ENCODE measurements at regions not wholly inside any gene's neighbourhood (a gene's known extent, or its start where the extent isn't known, plus 50 kb on each side); places are given as distances from the start of the nearest gene placed in this dataset.

DNA sequence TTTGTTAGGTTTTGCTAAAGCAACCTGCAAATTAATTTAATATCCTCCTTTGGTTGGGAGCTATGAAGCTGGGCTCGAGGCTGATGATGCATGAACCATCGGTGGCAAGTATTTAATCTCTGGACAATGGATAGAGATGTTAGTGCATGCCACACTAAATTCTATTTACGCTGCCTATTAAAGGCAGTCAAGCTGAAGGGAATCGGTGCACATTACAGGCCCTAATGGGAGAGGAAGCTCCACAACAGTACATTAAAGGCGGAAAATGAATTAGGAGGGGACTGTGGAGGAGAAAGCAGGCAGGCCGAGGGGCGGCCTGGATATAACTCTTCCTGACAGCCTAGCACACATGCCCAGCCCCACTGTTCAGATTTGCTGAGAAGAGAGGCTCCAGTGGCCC is 132.4 kb upstream of the MAFB start:
- H3K4me3 Mint-ChIP-seq = no peak overlapping the region
- H3K27ac Mint-ChIP-seq = no peak overlapping the region
- no peaks in the 10 kb centered on the region for H3K27me3 Mint-ChIP-seq
- no peaks in the 10 kb centered on the region for H3K9me3 Mint-ChIP-seq
- intact Hi-C loops (cut with micrococcal nuclease) = no loop called here
- no peaks in the 10 kb centered on the region for H3K36me3 Mint-ChIP-seq (ENCODE audit: low read depth)
- H3K4me1 Mint-ChIP-seq (ENCODE audit: low read depth) = peaks cover 6% of the 10 kb centered on the region

DNA sequence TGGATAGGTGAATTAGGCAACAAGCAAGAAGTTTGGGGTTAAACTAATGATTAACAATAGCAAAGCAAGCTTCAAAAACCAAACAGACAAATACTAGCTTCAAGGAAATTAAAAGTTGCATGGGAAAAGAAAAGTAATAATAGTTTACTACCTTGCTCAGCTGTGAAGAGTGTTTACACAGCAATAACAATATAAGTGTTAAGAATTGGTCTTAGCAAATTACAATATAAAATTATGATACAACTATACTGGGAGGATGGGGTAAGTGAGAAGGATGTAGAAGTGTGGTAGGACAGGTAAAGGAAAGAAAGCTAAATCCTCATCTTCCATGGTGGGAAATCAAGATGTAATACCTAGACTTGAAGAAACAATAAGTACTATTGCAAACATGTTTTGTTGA is 137.7 kb upstream of the MAFB start:
- no peak overlapping the region for H3K4me3 Mint-ChIP-seq
- no peaks in the 10 kb centered on the region for H3K27me3 Mint-ChIP-seq

DNA sequence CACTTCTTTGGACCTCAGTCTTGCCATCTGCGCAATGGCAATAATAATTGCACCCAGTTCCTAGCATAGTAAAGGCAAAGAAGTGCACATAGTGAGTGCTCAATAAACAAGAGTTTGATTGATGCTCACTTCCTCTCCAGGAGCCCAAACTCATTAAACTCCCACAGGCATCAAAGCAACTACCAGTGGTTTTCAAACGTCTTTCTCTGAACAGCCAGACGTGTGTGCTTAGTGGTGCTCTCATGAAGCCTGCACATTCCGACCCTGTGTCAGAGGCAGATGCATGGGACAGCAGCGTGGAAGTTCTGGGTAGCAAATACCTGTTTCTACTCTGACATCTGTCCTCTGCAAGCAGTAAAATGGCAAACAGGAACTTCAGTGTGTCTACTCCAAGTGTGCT is 146.3 kb upstream of the MAFB start:
- Mint-ChIP-seq H3K36me3 (ENCODE audit: low read depth) (no peaks in the 10 kb centered on the region), H3K4me3 (no peak overlapping the region), H3K9me3 (peaks cover 11% of the 10 kb centered on the region), H3K4me1 (ENCODE audit: low read depth) (no peaks in the 10 kb centered on the region), H3K27ac (no peak overlapping the region), H3K27me3 (peaks cover 4% of the 10 kb centered on the region)
- intact Hi-C loops (cut with micrococcal nuclease) = no loop called here

More for the DNA sequence above, 137.7 kb upstream of the MAFB start:
- Mint-ChIP-seq H3K9me3 (no peaks in the 10 kb centered on the region), H3K4me1 (ENCODE audit: low read depth) (peaks cover 6% of the 10 kb centered on the region), H3K27ac (no peak overlapping the region), H3K36me3 (ENCODE audit: low read depth) (no peaks in the 10 kb centered on the region)
- intact Hi-C loops (cut with micrococcal nuclease) = no loop called here

DNA sequence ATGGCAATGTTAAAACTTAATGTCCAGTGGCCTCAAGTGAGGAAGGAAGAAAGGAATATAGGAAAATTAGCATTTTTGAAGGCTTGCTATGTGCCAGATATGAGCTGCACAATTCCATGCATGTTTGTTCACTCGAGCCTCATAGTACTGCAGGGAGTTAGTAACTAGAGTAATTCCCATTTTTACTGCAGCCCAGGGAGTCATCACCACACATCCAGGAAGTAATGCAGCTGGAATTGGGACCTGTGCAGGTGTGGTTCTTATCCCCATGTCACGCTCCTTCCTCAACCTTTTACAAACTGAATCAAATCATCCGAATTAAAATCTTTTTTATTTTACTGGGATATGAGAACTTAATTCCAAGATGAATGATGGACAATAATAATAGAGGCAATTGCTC is 149.5 kb upstream of the MAFB start:
- H3K27ac Mint-ChIP-seq = no peak overlapping the region
- peaks cover 10% of the 10 kb centered on the region for H3K9me3 Mint-ChIP-seq
- intact Hi-C loops (cut with micrococcal nuclease) = no loop called here
- H3K4me1 Mint-ChIP-seq (ENCODE audit: low read depth) = peaks cover 4% of the 10 kb centered on the region
- no peak overlapping the region for H3K4me3 Mint-ChIP-seq
- peaks cover 4% of the 10 kb centered on the region for H3K27me3 Mint-ChIP-seq
- H3K36me3 Mint-ChIP-seq (ENCODE audit: low read depth) = no peaks in the 10 kb centered on the region

DNA sequence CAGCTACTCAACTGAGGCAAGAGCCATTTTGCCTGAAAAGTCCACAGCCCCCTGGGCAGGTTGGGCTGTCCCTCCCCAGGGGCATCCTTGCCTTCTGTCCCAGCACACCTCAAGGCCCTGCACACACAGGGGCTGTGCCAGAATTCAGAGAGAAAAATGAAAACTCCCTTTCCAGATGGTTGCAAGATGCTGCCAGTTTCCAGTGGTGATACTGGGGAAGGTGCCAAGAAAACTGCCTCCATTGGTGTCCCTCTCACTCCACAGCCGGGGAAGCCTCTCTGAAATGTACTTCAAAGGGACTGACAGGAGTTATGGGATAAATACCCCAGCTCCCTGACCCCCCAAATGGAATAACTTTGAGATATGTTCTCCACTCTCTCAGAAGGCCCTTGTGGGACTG is 154.2 kb upstream of the MAFB start:
- Mint-ChIP-seq H3K27me3 (no peaks in the 10 kb centered on the region), H3K9me3 (peaks cover 9% of the 10 kb centered on the region), H3K36me3 (ENCODE audit: low read depth) (no peaks in the 10 kb centered on the region), H3K4me1 (ENCODE audit: low read depth) (peaks cover 13% of the 10 kb centered on the region), H3K27ac (no peak overlapping the region), H3K4me3 (no peak overlapping the region)
- intact Hi-C loops (cut with micrococcal nuclease) = no loop called here

DNA sequence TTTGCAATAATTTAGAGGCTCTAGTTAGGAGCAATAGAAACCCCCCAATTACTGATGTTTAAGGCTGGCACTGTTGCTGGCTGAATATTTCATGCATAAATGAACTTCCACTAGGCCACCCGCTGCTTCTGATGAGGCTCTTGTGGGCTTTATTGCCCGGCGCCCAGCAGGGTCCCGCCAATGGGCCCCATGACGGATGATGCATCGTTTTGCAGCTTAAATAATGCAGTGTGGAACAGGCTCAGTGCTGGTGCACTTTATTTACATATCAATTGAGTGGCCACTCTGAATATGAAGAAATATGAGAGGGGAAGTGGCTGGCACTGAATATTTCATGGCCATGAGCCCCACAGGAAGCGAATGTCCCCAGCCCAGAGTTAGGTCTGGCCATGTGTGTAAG is 155.3 kb upstream of the MAFB start:
- Mint-ChIP-seq H3K4me3 (no peak overlapping the region), H3K4me1 (ENCODE audit: low read depth) (peaks cover 13% of the 10 kb centered on the region), H3K36me3 (ENCODE audit: low read depth) (no peaks in the 10 kb centered on the region), H3K9me3 (peaks cover 9% of the 10 kb centered on the region), H3K27me3 (no peaks in the 10 kb centered on the region), H3K27ac (no peak overlapping the region)
- intact Hi-C loops (cut with micrococcal nuclease) = no loop called here

DNA sequence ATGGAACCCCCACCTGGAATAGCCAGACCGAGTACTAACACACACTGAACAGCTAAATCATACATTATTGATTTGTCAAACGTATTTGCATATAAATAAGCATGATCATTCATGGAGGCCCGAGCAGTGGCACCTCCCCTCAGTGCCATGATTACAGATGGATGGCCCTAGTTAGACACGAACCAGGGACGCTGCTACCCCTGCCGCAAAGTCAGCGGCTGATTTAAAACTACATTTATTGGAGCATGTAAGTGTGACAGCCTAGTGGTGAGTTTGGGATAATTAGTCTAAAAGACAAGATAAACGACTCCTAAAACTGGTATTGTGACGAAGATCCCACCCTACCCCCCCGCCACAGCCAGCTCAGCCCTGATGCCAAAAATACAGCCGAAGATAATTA is 159.1 kb upstream of the MAFB start:
- Mint-ChIP-seq H3K27ac (no peak overlapping the region), H3K9me3 (peaks cover 9% of the 10 kb centered on the region), H3K36me3 (ENCODE audit: low read depth) (no peaks in the 10 kb centered on the region), H3K4me3 (no peak overlapping the region), H3K27me3 (no peaks in the 10 kb centered on the region), H3K4me1 (ENCODE audit: low read depth) (peaks cover 10% of the 10 kb centered on the region)
- intact Hi-C loops (cut with micrococcal nuclease) = no loop called here

DNA sequence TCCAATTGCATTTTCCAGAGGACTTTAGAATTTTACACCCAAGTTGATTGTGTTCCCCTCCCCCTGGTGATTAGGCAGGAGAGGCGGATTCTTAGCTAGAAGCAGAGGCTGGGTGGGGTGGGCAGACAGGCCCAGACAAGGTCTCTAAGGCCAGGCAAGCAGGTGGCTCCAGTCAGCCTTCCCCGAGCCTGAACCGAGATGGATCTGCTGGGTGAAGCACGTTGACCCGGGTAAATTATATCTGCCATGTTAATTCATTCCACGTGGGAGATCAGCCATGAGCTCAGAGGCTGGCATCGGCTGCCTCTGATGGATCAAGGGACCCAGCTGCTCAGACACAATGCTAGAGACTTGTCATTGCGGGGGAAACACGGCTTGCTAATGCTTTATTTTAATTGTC is 159.5 kb upstream of the MAFB start:
- Mint-ChIP-seq H3K27me3 (no peaks in the 10 kb centered on the region), H3K9me3 (peaks cover 9% of the 10 kb centered on the region), H3K36me3 (ENCODE audit: low read depth) (no peaks in the 10 kb centered on the region), H3K4me1 (ENCODE audit: low read depth) (peaks cover 9% of the 10 kb centered on the region), H3K27ac (no peak overlapping the region), H3K4me3 (no peak overlapping the region)
- intact Hi-C loops (cut with micrococcal nuclease) = no loop called here

DNA sequence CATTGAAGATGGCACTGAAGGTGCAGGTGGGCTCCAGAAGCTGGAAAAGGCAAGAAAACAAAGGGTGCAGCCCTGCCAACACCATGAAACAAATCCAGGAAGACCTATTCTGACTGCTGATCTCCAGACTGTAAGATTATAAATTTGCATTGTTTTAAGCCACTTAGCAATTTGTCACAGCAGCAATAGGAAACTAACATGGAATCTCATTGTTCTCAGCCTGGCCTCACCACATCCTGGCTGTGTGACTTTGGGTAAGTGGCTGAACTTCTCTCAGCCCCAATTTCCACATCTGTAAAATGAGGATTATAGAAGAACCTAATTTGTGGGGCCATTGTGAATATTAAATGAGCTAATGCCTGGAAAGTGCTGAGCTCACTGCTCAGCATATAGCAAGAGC is 160.4 kb upstream of the MAFB start:
- intact Hi-C loops (cut with micrococcal nuclease) = no loop called here
- Mint-ChIP-seq H3K4me3 (no peak overlapping the region), H3K9me3 (peaks cover 9% of the 10 kb centered on the region), H3K4me1 (ENCODE audit: low read depth) (peaks cover 2% of the 10 kb centered on the region), H3K27ac (no peak overlapping the region), H3K27me3 (no peaks in the 10 kb centered on the region), H3K36me3 (ENCODE audit: low read depth) (no peaks in the 10 kb centered on the region)

DNA sequence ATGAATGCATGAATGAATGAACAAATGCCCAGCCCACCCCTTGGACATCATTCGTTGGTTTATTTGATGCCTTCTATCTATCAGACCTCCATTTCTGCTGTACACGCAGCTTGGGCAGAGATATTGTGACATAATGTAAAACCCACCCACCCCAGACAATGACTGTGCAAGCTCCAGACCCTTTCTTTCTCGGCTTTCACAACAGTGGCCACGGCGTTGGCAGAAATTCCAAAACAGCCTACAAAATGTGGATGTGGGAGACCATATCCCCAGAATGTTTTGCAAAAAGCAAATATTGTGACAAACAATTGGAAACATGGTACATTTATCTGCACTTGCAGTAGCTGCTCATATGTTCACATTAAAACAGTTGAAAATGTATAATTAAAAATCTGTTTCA is 162.0 kb upstream of the MAFB start:
- peaks cover 3% of the 10 kb centered on the region for H3K9me3 Mint-ChIP-seq
- no peaks in the 10 kb centered on the region for H3K27me3 Mint-ChIP-seq
- no peaks in the 10 kb centered on the region for H3K4me1 Mint-ChIP-seq (ENCODE audit: low read depth)
- H3K4me3 Mint-ChIP-seq = no peak overlapping the region
- intact Hi-C loops (cut with micrococcal nuclease) = no loop called here
- no peaks in the 10 kb centered on the region for H3K36me3 Mint-ChIP-seq (ENCODE audit: low read depth)
- no peak overlapping the region for H3K27ac Mint-ChIP-seq

DNA sequence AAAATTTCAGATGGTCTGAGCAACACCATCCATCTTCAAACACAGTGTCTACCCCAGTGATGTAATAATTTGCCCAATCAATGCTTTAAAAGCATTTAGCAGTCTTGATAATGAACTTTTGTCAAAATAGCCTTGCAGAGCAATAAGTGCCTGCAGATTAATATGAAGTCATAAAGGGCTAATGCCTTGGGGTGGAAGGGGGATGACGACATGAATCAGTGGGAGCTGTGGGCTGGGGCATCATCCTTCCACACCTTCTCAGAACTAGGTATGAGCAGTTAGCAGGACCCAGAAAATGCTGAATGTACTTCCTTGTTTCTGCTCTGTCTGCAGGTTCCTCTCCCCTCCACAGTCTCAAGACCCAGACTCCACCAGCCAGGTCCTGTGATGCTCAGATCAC is 166.2 kb upstream of the MAFB start:
- Mint-ChIP-seq H3K27me3 (no peaks in the 10 kb centered on the region), H3K27ac (no peak overlapping the region), H3K36me3 (ENCODE audit: low read depth) (no peaks in the 10 kb centered on the region), H3K9me3 (no peaks in the 10 kb centered on the region), H3K4me3 (no peak overlapping the region), H3K4me1 (ENCODE audit: low read depth) (no peaks in the 10 kb centered on the region)
- intact Hi-C loops (cut with micrococcal nuclease) = no loop called here

DNA sequence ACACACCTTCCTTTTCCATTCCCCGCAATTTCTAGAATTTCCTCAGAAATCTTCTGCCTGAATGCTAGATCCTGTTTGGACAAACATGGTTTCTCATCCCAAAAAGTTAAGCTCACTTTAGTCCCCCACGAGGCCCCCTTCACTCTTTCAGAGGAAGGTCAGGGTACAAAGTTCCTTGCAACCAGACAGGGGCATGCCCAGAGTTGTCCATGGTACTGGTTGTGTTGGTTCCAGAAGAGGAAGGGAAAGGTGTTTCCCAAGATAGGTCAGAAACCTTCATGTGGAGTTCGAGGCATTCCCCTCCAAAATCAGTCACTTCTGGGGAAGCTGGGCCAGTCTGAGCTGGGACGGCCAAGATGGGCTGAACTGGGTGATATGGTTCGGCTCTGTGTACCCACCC is 167.6 kb upstream of the MAFB start:
- Mint-ChIP-seq H3K4me3 (no peak overlapping the region), H3K4me1 (ENCODE audit: low read depth) (no peaks in the 10 kb centered on the region), H3K36me3 (ENCODE audit: low read depth) (no peaks in the 10 kb centered on the region), H3K27ac (no peak overlapping the region), H3K27me3 (no peaks in the 10 kb centered on the region), H3K9me3 (no peaks in the 10 kb centered on the region)
- intact Hi-C loops (cut with micrococcal nuclease) = no loop called here

DNA sequence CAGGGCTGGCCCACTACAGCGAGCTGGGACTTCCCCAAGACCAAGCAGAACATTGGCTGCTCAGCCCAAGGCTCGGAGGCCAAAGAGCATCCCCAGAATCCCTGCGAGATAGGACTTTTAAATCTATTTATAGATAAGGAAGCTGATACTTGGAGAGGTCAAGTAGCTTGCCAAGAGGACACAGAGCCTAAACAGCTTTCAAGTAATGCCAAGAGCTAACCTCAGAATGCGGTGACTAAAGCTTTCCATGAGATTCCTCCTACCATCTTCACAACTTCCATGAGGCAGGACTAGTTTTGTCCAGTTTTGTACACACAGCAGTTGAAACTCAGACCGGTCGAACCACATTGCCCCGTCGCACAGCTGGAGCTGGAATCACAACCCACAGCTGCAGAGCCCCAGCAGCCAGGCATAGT is 168.1 kb upstream of the TOP1 start:
- no peak overlapping the region for H3K27ac Mint-ChIP-seq
- H3K27me3 Mint-ChIP-seq = no peaks in the 10 kb centered on the region
- H3K36me3 Mint-ChIP-seq (ENCODE audit: low read depth) = no peaks in the 10 kb centered on the region
- no peaks in the 10 kb centered on the region for H3K4me1 Mint-ChIP-seq (ENCODE audit: low read depth)
- H3K9me3 Mint-ChIP-seq = no peaks in the 10 kb centered on the region
- H3K4me3 Mint-ChIP-seq = no peak overlapping the region
- intact Hi-C loops (cut with micrococcal nuclease) = no loop called here

DNA sequence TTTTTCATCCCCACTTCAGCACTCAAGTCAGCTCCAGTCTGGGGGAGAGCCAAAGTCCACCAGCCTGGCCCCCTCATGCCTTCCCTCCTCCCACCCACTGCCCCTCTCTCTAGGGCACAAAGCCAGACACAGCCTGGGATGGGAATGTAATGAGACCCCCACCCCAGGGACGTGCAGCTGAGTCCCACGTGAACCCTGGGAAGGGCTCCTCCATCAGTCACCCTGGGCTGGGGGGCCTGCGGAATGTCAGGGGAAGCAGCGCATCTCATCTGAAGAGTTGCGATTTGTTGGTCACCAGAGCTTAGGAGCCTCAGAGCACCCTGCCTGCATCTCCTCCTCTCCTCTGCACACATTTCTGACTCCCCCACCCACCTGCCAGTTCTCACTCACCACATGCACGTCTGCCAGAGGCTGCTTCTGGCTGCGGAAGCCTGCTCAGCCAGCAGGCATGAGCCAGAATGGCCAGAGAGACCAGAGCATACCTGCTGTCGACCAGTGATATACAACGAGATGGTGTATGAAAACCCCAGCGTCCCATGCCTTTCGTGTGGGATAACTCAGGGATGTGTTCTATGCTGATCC is 167.1 kb upstream of the TOP1 start:
- no peaks in the 10 kb centered on the region for H3K27me3 Mint-ChIP-seq
- H3K27ac Mint-ChIP-seq = no peak overlapping the region
- no peaks in the 10 kb centered on the region for H3K9me3 Mint-ChIP-seq
- no peaks in the 10 kb centered on the region for H3K4me1 Mint-ChIP-seq (ENCODE audit: low read depth)
- H3K36me3 Mint-ChIP-seq (ENCODE audit: low read depth) = no peaks in the 10 kb centered on the region
- intact Hi-C loops (cut with micrococcal nuclease) = no loop called here
- no peak overlapping the region for H3K4me3 Mint-ChIP-seq

DNA sequence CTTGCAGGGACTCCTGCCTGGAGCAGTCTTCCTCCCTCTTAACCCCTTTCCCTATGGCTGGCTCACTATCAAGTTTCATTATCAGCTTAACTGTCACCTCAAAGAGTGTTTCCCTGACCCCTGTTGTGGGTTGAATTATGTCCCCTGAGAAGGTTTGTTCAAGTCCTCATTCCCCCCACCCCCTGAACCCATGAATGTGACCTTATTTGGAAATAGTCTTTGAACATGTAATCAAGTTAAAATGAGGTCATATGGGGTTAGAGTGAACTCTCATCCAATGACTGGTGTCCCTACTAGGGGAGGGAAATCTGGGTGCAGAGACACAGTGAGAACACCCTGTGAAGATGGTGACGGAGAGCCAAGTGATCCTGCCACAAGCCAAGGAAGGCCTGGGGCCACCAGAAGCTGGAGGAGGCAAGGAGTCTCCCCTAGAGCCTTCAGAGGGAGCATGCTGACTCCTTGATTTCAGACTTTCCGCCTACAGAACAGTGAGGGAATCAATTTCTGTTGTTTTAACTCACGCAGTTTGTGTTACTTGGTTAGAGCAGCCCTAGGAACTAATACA is 165.2 kb upstream of the TOP1 start:
- no peak overlapping the region for H3K27ac Mint-ChIP-seq
- no peaks in the 10 kb centered on the region for H3K4me1 Mint-ChIP-seq (ENCODE audit: low read depth)
- H3K9me3 Mint-ChIP-seq = no peaks in the 10 kb centered on the region
- H3K4me3 Mint-ChIP-seq = no peak overlapping the region
- no peaks in the 10 kb centered on the region for H3K36me3 Mint-ChIP-seq (ENCODE audit: low read depth)
- intact Hi-C loops (cut with micrococcal nuclease) = no loop called here
- no peaks in the 10 kb centered on the region for H3K27me3 Mint-ChIP-seq

Measured in dendritic cell treated with granulocyte-macrophage colony-stimulating factor and Interleukin-4, amounts not matched to agents 40 ng/mL and 50 ng/mL, for 4 days (primary cell).